Medulla oblongata (tissue), 1 donor: ENCODE measurements at regions not wholly inside any gene's neighbourhood (a gene's known extent, or its start where the extent isn't known, plus 50 kb on each side); places are given as distances from the start of the nearest gene placed in this dataset.
"Not testable (repeated sequence)": the region's sequence is repeated elsewhere in the genome, so short reads cannot be mapped to it uniquely, and the experiment has no call there.

Experiments
- DNase-seq: peaks from one replicate; pipeline ENCODE4 v3.0.0-alpha.2; 2015; ENCODE audit errors: extremely low spot score

- DNase-seq: no peak
Measured at GRCh38 chr5:135158314-135158697, 124.3 kb upstream of the PITX1 start.

- no peak for DNase-seq
Measured at GRCh38 chr5:135157421-135158313, 123.6 kb upstream of the PITX1 start.

GRCh38 chr5:135156715-135157404, 122.8 kb upstream of the PITX1 start:
- DNase-seq: no peak

- no peak for DNase-seq
Measured at GRCh38 chr5:135156337-135156714, 122.3 kb upstream of the PITX1 start.

- DNase-seq: no peak
Measured at GRCh38 chr5:135155616-135156214, 121.7 kb upstream of the PITX1 start.

- no peak for DNase-seq
Measured at GRCh38 chr5:135154961-135155360, 120.9 kb upstream of the PITX1 start.

GRCh38 chr5:135154197-135154596, 120.2 kb upstream of the PITX1 start:
- no peak for DNase-seq

GRCh38 chr5:135153661-135154060, 119.6 kb upstream of the PITX1 start:
- no peak for DNase-seq

GRCh38 chr5:135153259-135153658, 119.2 kb upstream of the PITX1 start:
- no peak for DNase-seq

- not testable (repeated sequence) for DNase-seq
Measured at GRCh38 chr5:135151660-135152059, 117.6 kb upstream of the PITX1 start.

- no peak for DNase-seq
Measured at GRCh38 chr5:135151256-135151655, 117.2 kb upstream of the PITX1 start.

GRCh38 chr5:135150767-135151166, 116.7 kb upstream of the PITX1 start:
- DNase-seq: no peak

GRCh38 chr5:135149956-135150723, 116.1 kb upstream of the PITX1 start:
- DNase-seq: no peak

GRCh38 chr5:135149229-135149955, 115.4 kb upstream of the PITX1 start:
- no peak for DNase-seq

GRCh38 chr5:135147294-135148090, 113.5 kb upstream of the PITX1 start:
- no peak for DNase-seq

GRCh38 chr5:135145985-135146384, 112.0 kb upstream of the PITX1 start:
- DNase-seq: no peak

- not testable (repeated sequence) for DNase-seq
Measured at GRCh38 chr5:135143682-135144081, 109.7 kb upstream of the PITX1 start.

GRCh38 chr5:135141303-135142268, 107.6 kb upstream of the PITX1 start:
- DNase-seq: no peak
